Erythroblast (primary cell): ENCODE measurements at regions not wholly inside any gene's neighbourhood (a gene's known extent, or its start where the extent isn't known, plus 50 kb on each side); places are given as distances from the start of the nearest gene placed in this dataset.

Experiments
- GATA1 ChIP-seq: IDR thresholded peaks from 2 replicates; pipeline ENCODE4 v1.6.1; 2011; ENCODE audit warnings: low read depth, mild to moderate bottlenecking, control low read depth, low read length, moderate library complexity
- POLR2A ChIP-seq: IDR thresholded peaks from 2 replicates; pipeline ENCODE4 v1.6.1; 2011; ENCODE audit warnings: mild to moderate bottlenecking, low read length

- no peak for TF ChIP-seq POLR2A
- TF ChIP-seq GATA1: no peak
These were observed 92.4 kb downstream of the KBTBD8 start for GRCh38 chr3:67090474-67090873.
